K562 (cell line): ENCODE measurements at regions not wholly inside any gene's neighbourhood (a gene's known extent, or its start where the extent isn't known, plus 50 kb on each side); places are given as distances from the start of the nearest gene placed in this dataset.

ENCODE experiments used
- FOXA3 ChIP-seq, 2 experiments: fragments of 450-650 bp in 1 of 2; sonication (generic) in 1 of 2; formaldehyde crosslinking; IDR thresholded peaks in 1 of 2; conservative IDR thresholded peaks in 1 of 2; 2 replicates each; pipeline versions ENCODE4 v1.4.0 to v1.8.0; 2020 to 2022; ENCODE audit warnings: mild to moderate bottlenecking in 2 of 2, missing genetic modification reagents in 1 of 2
- POLR2A ChIP-seq: fragments of 450-650 bp; conservative IDR thresholded peaks from 2 replicates; pipeline ENCODE4 v1.6.1; 2016
- RAD21 ChIP-seq, 2 experiments: fragments of 250-450 bp in 1 of 2; fragments of 450-650 bp in 1 of 2; sonication (Bioruptor Pico) in 1 of 2; formaldehyde crosslinking in 1 of 2; IDR thresholded peaks in 1 of 2; conservative IDR thresholded peaks in 1 of 2; 2 replicates each; pipeline versions ENCODE4 v1.4.0 to v1.8.0; 2020 to 2022; ENCODE audit warnings: mild to moderate bottlenecking in 2 of 2, moderate library complexity in 1 of 2
- SMARCC2 ChIP-seq: fragments of 450-650 bp; IDR thresholded peaks from 2 replicates; pipeline ENCODE4 v1.6.1; 2017; ENCODE audit warnings: antibody characterized with exemption, moderate library complexity, mild to moderate bottlenecking, low read depth
- ZKSCAN3 ChIP-seq: fragments of 250-450 bp; sonication (Bioruptor Pico); IDR thresholded peaks from 2 replicates; pipeline ENCODE4 v1.4.0; 2020
- ZNF133 ChIP-seq: fragments of 250-450 bp; sonication (Bioruptor Pico); IDR thresholded peaks from 2 replicates; pipeline ENCODE4 v1.4.0; 2020; ENCODE audit warnings: mild to moderate bottlenecking
- ZSCAN32 ChIP-seq: fragments of 450-650 bp; formaldehyde crosslinking; IDR thresholded peaks from 2 replicates; pipeline ENCODE4 v1.4.0; 2020; ENCODE audit warnings: mild to moderate bottlenecking, moderate library complexity
- TF ChIP-seq, protein P1 (sequence below): sonication (generic); formaldehyde crosslinking; IDR thresholded peaks from 2 replicates; pipeline ENCODE4 v1.9.0; 2022; ENCODE audit warnings: mild to moderate bottlenecking, missing genetic modification reagents
- TF ChIP-seq, protein P2 (sequence below): sonication (generic); formaldehyde crosslinking; IDR thresholded peaks from 2 replicates; pipeline ENCODE4 v1.8.1; 2023; ENCODE audit warnings: mild to moderate bottlenecking, missing genetic modification reagents, moderate library complexity
- TF ChIP-seq, protein P3 (sequence below), 3 experiments: IDR thresholded peaks in 2 of 3; conservative IDR thresholded peaks in 1 of 3; 2 replicates each; pipeline ENCODE4 v1.5.1; 2011 to 2012; ENCODE audit warnings: low read length in 3 of 3, mild to moderate bottlenecking in 3 of 3, control low read depth in 2 of 3, improper control_type of control experiment in 1 of 3, inconsistent platforms in 1 of 3, low read depth in 1 of 3, mixed read lengths in 1 of 3, moderate library complexity in 1 of 3; ENCODE audit not compliant: insufficient read depth in 2 of 3
- TF ChIP-seq, protein P4 (sequence below): fragments of 200-800 bp; sonication (Bioruptor generic); IDR thresholded peaks from 2 replicates; pipeline ENCODE4 v1.6.1; 2016; ENCODE audit warnings: missing genetic modification characterization, missing compliant biosample characterization
- TF ChIP-seq, protein P5 (sequence below): fragments of 250-450 bp; sonication (Bioruptor Pico); IDR thresholded peaks from 2 replicates; pipeline ENCODE4 v1.5.0; 2022; ENCODE audit warnings: mild to moderate bottlenecking

DNA sequence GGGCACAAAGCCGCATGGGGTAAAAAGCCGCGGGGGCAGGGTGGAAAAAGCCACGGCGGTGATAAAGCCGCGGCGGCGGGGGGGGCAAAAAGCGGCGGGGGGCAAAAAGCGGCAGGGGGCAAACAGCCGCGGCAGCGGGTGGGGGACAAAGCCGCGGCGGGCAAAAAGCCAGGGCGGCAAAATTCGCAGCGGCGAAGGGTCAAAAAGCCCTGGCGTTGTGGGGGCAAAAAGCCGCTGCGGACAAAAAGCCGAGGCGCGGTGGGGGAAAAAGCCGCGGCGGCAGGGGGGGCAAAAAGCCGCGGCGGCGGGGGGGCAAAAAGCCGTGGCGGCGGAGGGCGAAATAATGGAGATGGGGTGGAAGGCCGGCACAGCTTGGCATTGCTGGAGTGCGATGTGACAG, 3902.9 kb downstream of the SRGAP2C start:
- TF ChIP-seq, protein P1, sequence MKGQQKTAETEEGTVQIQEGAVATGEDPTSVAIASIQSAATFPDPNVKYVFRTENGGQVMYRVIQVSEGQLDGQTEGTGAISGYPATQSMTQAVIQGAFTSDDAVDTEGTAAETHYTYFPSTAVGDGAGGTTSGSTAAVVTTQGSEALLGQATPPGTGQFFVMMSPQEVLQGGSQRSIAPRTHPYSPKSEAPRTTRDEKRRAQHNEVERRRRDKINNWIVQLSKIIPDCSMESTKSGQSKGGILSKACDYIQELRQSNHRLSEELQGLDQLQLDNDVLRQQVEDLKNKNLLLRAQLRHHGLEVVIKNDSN (CRISPR knock-in tag): no peak
- TF ChIP-seq ZKSCAN3 (CRISPR knock-in tag) (no peak), POLR2A (no peak), FOXA3 (CRISPR knock-in tag; conservative IDR thresholded peaks at IDR 0.05 in 1 of 2, IDR thresholded peaks at IDR 0.05 in 1 of 2) (no peak), SMARCC2 (no peak), ZNF133 (CRISPR knock-in tag) (no peak), ZSCAN32 (CRISPR knock-in tag) (no peak), RAD21 (CRISPR knock-in tag; conservative IDR thresholded peaks at IDR 0.05 in 1 of 2, IDR thresholded peaks at IDR 0.05 in 1 of 2) (no peak)
- TF ChIP-seq, protein P2, sequence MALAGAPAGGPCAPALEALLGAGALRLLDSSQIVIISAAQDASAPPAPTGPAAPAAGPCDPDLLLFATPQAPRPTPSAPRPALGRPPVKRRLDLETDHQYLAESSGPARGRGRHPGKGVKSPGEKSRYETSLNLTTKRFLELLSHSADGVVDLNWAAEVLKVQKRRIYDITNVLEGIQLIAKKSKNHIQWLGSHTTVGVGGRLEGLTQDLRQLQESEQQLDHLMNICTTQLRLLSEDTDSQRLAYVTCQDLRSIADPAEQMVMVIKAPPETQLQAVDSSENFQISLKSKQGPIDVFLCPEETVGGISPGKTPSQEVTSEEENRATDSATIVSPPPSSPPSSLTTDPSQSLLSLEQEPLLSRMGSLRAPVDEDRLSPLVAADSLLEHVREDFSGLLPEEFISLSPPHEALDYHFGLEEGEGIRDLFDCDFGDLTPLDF (CRISPR knock-in tag): no peak
- TF ChIP-seq, protein P3, sequence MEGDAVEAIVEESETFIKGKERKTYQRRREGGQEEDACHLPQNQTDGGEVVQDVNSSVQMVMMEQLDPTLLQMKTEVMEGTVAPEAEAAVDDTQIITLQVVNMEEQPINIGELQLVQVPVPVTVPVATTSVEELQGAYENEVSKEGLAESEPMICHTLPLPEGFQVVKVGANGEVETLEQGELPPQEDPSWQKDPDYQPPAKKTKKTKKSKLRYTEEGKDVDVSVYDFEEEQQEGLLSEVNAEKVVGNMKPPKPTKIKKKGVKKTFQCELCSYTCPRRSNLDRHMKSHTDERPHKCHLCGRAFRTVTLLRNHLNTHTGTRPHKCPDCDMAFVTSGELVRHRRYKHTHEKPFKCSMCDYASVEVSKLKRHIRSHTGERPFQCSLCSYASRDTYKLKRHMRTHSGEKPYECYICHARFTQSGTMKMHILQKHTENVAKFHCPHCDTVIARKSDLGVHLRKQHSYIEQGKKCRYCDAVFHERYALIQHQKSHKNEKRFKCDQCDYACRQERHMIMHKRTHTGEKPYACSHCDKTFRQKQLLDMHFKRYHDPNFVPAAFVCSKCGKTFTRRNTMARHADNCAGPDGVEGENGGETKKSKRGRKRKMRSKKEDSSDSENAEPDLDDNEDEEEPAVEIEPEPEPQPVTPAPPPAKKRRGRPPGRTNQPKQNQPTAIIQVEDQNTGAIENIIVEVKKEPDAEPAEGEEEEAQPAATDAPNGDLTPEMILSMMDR (IDR thresholded peaks at IDR 0.05 in 2 of 3, conservative IDR thresholded peaks at IDR 0.05 in 1 of 3; ENCODE audit: insufficient read depth in 2 of 3, low read depth in 1 of 3, low read length in 3 of 3): no peak
- TF ChIP-seq, protein P4, sequence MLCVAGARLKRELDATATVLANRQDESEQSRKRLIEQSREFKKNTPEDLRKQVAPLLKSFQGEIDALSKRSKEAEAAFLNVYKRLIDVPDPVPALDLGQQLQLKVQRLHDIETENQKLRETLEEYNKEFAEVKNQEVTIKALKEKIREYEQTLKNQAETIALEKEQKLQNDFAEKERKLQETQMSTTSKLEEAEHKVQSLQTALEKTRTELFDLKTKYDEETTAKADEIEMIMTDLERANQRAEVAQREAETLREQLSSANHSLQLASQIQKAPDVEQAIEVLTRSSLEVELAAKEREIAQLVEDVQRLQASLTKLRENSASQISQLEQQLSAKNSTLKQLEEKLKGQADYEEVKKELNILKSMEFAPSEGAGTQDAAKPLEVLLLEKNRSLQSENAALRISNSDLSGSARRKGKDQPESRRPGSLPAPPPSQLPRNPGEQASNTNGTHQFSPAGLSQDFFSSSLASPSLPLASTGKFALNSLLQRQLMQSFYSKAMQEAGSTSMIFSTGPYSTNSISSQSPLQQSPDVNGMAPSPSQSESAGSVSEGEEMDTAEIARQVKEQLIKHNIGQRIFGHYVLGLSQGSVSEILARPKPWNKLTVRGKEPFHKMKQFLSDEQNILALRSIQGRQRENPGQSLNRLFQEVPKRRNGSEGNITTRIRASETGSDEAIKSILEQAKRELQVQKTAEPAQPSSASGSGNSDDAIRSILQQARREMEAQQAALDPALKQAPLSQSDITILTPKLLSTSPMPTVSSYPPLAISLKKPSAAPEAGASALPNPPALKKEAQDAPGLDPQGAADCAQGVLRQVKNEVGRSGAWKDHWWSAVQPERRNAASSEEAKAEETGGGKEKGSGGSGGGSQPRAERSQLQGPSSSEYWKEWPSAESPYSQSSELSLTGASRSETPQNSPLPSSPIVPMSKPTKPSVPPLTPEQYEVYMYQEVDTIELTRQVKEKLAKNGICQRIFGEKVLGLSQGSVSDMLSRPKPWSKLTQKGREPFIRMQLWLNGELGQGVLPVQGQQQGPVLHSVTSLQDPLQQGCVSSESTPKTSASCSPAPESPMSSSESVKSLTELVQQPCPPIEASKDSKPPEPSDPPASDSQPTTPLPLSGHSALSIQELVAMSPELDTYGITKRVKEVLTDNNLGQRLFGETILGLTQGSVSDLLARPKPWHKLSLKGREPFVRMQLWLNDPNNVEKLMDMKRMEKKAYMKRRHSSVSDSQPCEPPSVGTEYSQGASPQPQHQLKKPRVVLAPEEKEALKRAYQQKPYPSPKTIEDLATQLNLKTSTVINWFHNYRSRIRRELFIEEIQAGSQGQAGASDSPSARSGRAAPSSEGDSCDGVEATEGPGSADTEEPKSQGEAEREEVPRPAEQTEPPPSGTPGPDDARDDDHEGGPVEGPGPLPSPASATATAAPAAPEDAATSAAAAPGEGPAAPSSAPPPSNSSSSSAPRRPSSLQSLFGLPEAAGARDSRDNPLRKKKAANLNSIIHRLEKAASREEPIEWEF: no peak
- TF ChIP-seq, protein P5, sequence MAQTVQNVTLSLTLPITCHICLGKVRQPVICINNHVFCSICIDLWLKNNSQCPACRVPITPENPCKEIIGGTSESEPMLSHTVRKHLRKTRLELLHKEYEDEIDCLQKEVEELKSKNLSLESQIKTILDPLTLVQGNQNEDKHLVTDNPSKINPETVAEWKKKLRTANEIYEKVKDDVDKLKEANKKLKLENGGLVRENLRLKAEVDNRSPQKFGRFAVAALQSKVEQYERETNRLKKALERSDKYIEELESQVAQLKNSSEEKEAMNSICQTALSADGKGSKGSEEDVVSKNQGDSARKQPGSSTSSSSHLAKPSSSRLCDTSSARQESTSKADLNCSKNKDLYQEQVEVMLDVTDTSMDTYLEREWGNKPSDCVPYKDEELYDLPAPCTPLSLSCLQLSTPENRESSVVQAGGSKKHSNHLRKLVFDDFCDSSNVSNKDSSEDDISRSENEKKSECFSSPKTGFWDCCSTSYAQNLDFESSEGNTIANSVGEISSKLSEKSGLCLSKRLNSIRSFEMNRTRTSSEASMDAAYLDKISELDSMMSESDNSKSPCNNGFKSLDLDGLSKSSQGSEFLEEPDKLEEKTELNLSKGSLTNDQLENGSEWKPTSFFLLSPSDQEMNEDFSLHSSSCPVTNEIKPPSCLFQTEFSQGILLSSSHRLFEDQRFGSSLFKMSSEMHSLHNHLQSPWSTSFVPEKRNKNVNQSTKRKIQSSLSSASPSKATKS (CRISPR knock-in tag): no peak
